DOHH2 (cell line): ENCODE measurements at regions not wholly inside any gene's neighbourhood (a gene's known extent, or its start where the extent isn't known, plus 50 kb on each side); places are given as distances from the start of the nearest gene placed in this dataset.

Experiments used
- H3F3A ChIP-seq: fragments of 200-600 bp; sonication (generic), shearing (Covaris generic); 2 replicates; pipeline ENCODE4 v1.6.0; 2016; ENCODE audit warnings: antibody characterized with exemption, mild to moderate bottlenecking; ENCODE audit not compliant: control insufficient read depth, insufficient read depth
- H3K27ac ChIP-seq: fragments of 200-600 bp; sonication (generic); 2 replicates; pipeline ENCODE4 v1.5.1; 2014; ENCODE audit warnings: low read depth, mild to moderate bottlenecking, low read length, moderate library complexity
- H3K27me3 ChIP-seq: fragments of 200-600 bp; sonication (generic); 2 replicates; pipeline ENCODE4 v1.6.1; 2014; ENCODE audit warnings: mild to moderate bottlenecking, low read length, mixed read lengths; ENCODE audit not compliant: control insufficient read depth
- H3K36me3 ChIP-seq: fragments of 200-600 bp; sonication (generic); 2 replicates; pipeline ENCODE4 v1.6.1; 2014; ENCODE audit warnings: mild to moderate bottlenecking, low read length, moderate library complexity, mixed read lengths; ENCODE audit not compliant: control insufficient read depth
- H3K4me1 ChIP-seq: fragments of 200-600 bp; sonication (generic); 2 replicates; pipeline ENCODE4 v1.6.1; 2014; ENCODE audit warnings: mild to moderate bottlenecking, low read length, mixed read lengths; ENCODE audit not compliant: control insufficient read depth
- H3K4me2 ChIP-seq: fragments of 200-600 bp; sonication (generic); 2 replicates; pipeline ENCODE4 v1.6.0; 2014; ENCODE audit warnings: mild to moderate bottlenecking, low read length, moderate library complexity
- H3K4me3 ChIP-seq: fragments of 200-600 bp; sonication (generic); 2 replicates; pipeline ENCODE4 v1.5.1; 2014; ENCODE audit warnings: mild to moderate bottlenecking, low read length, mixed read lengths
- H3K79me2 ChIP-seq: fragments of 200-600 bp; sonication (generic); 2 replicates; pipeline ENCODE4 v1.6.1; 2014; ENCODE audit warnings: mild to moderate bottlenecking, low read length, mixed read lengths; ENCODE audit not compliant: control insufficient read depth
- H3K9me2 ChIP-seq: fragments of 200-600 bp; sonication (generic); replicated peaks from 2 replicates; pipeline ENCODE4 v1.6.1; 2014; ENCODE audit warnings: mild to moderate bottlenecking, low read length, mixed read lengths; ENCODE audit not compliant: control insufficient read depth
- H3K9me3 ChIP-seq: fragments of 200-600 bp; sonication (generic); 2 replicates; pipeline ENCODE4 v1.6.1; 2014; ENCODE audit warnings: antibody characterized with exemption, low read length, mixed read lengths; ENCODE audit not compliant: control insufficient read depth, insufficient read depth
- H4K20me1 ChIP-seq: fragments of 200-600 bp; sonication (generic); 2 replicates; pipeline ENCODE4 v1.6.0; 2014; ENCODE audit warnings: low read depth, mild to moderate bottlenecking, antibody characterized with exemption, low read length, moderate library complexity; ENCODE audit not compliant: control insufficient read depth, insufficient read depth
- EZH2phosphoT487 ChIP-seq: fragments of 200-600 bp; sonication (generic); IDR thresholded peaks from 2 replicates; pipeline ENCODE4 v1.6.1; 2017; ENCODE audit warnings: borderline replicate concordance, mild to moderate bottlenecking, antibody characterized with exemption, low read length, moderate library complexity, mixed read lengths
- TF ChIP-seq, protein P1 (sequence below): fragments of 200-600 bp; sonication (generic); IDR thresholded peaks from one replicate; pipeline ENCODE4 v1.5.1; 2014; ENCODE audit warnings: antibody characterized with exemption, mild to moderate bottlenecking, low read depth, low read length; ENCODE audit not compliant: poor library complexity, severe bottlenecking

GRCh38 chr12:42677461-42677860 is 87.9 kb upstream of the PRICKLE1 start:
- Histone ChIP-seq H3K27me3 (no peaks in the 10 kb centered on the region), H4K20me1 (no peaks in the 10 kb centered on the region), H3K4me3 (no peak overlapping the region), H3F3A (no peaks in the 10 kb centered on the region), H3K79me2 (no peaks in the 10 kb centered on the region), H3K4me1 (no peaks in the 10 kb centered on the region), H3K9me2 (no peaks in the 10 kb centered on the region), H3K4me2 (no peak overlapping the region), H3K36me3 (no peaks in the 10 kb centered on the region), H3K9me3 (no peaks in the 10 kb centered on the region), H3K27ac (no peak overlapping the region)
- TF ChIP-seq, protein P1, sequence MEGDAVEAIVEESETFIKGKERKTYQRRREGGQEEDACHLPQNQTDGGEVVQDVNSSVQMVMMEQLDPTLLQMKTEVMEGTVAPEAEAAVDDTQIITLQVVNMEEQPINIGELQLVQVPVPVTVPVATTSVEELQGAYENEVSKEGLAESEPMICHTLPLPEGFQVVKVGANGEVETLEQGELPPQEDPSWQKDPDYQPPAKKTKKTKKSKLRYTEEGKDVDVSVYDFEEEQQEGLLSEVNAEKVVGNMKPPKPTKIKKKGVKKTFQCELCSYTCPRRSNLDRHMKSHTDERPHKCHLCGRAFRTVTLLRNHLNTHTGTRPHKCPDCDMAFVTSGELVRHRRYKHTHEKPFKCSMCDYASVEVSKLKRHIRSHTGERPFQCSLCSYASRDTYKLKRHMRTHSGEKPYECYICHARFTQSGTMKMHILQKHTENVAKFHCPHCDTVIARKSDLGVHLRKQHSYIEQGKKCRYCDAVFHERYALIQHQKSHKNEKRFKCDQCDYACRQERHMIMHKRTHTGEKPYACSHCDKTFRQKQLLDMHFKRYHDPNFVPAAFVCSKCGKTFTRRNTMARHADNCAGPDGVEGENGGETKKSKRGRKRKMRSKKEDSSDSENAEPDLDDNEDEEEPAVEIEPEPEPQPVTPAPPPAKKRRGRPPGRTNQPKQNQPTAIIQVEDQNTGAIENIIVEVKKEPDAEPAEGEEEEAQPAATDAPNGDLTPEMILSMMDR: no peak
- TF ChIP-seq EZH2phosphoT487: no peak

- no peak overlapping the region for H3K4me2 ChIP-seq
- H3K9me3 ChIP-seq: no peaks in the 10 kb centered on the region
- no peak overlapping the region for H3K4me3 ChIP-seq
- TF ChIP-seq, protein P1: no peak
- TF ChIP-seq EZH2phosphoT487: no peak
- H4K20me1 ChIP-seq: no peaks in the 10 kb centered on the region
- no peaks in the 10 kb centered on the region for H3K27me3 ChIP-seq
- H3K27ac ChIP-seq: no peak overlapping the region
- H3F3A ChIP-seq: no peaks in the 10 kb centered on the region
- no peaks in the 10 kb centered on the region for H3K4me1 ChIP-seq
- H3K79me2 ChIP-seq: no peaks in the 10 kb centered on the region
- H3K36me3 ChIP-seq: no peaks in the 10 kb centered on the region
- no peaks in the 10 kb centered on the region for H3K9me2 ChIP-seq
These were observed 84.0 kb upstream of the PRICKLE1 start for GRCh38 chr12:42673535-42673934.

DNA sequence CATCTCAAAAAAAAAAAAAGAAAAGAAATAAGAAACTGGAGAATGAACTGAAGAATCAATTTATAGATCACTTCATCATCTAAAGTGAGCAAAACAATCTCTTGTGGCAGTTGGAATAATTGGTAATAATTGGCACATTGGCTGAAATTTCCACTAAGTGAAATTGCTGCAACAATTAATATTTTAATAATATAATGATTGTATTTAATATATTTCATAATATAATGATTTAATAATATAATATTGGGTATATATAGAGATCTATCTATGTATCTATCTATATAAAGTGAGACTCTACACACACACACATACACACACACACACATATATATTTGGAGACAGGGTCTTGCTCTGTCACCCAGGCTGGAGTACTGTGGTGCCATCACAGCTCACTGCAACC is 81.2 kb upstream of the PRICKLE1 start:
- H3K4me2 ChIP-seq: no peak overlapping the region
- no peak for TF ChIP-seq EZH2phosphoT487
- TF ChIP-seq, protein P1: no peak
- no peak overlapping the region for H3K27ac ChIP-seq
- H3F3A ChIP-seq: no peaks in the 10 kb centered on the region
- H3K4me3 ChIP-seq: no peak overlapping the region
- no peaks in the 10 kb centered on the region for H3K27me3 ChIP-seq
- no peaks in the 10 kb centered on the region for H3K9me3 ChIP-seq
- no peaks in the 10 kb centered on the region for H3K36me3 ChIP-seq
- H3K9me2 ChIP-seq: no peaks in the 10 kb centered on the region
- no peaks in the 10 kb centered on the region for H3K79me2 ChIP-seq
- no peaks in the 10 kb centered on the region for H3K4me1 ChIP-seq
- H4K20me1 ChIP-seq: no peaks in the 10 kb centered on the region

DNA sequence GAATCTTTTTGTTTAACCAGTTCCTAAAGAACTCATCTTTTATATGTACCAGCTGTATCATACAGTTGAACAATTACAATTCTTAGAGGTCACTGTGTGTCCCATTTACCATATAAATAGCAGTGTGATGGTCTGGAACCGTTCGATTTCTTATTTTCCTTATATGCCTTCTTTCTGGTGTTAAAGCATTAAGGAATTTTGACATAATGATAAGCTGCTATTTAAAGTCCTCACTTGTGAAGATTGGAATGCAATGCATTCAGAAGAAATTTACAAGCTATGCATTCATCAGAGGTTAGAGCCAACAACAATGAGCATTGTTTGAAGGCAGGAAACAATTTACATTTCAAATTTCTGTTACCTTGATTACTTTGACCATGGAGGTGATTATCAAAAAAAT is 80.0 kb upstream of the PRICKLE1 start:
- Histone ChIP-seq H3K27ac (no peak overlapping the region), H3K79me2 (no peaks in the 10 kb centered on the region), H3K4me2 (no peak overlapping the region), H3K9me2 (no peaks in the 10 kb centered on the region), H4K20me1 (no peaks in the 10 kb centered on the region), H3K4me1 (no peaks in the 10 kb centered on the region), H3K4me3 (no peak overlapping the region), H3F3A (no peaks in the 10 kb centered on the region), H3K36me3 (no peaks in the 10 kb centered on the region), H3K9me3 (no peaks in the 10 kb centered on the region), H3K27me3 (no peaks in the 10 kb centered on the region)
- TF ChIP-seq EZH2phosphoT487: no peak
- TF ChIP-seq, protein P1: no peak
